Inflammatory macrophage treated with lipopolysaccharide for 1 hour (primary cell): ENCODE measurements at regions not wholly inside any gene's neighbourhood (a gene's known extent, or its start where the extent isn't known, plus 50 kb on each side); places are given as distances from the start of the nearest gene placed in this dataset.
"Not testable (repeated sequence)": the region's sequence is repeated elsewhere in the genome, so short reads cannot be mapped to it uniquely, and the experiment has no call there.

Experiments
- DNase-seq, 2 donors: peaks; one replicate each; pipeline ENCODE4 v3.0.0-alpha.2; 2020 to 2022

GRCh38 chr14:61602003-61602732 is 93.1 kb upstream of the HIF1A start:
- DNase-seq: peak; percentile 35 to 56

DNA sequence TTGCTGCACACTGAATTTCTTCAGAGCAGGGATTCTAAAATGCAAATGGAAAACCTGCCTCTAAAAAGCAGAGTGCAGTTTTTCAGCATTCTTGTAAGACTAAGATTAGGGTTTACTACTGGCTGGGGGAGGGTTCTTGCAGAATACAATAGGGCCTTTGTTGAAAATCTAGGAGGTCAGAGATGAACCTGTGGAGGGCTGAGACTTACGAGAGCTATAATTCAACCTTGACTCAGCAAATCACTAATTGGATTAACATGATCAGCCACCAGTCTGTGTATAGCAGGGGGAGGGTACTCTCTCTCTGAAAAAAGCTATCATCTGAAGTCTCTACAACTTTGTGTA is 92.6 kb upstream of the HIF1A start:
- no peak for DNase-seq

- peak; percentile 89 to 93 for DNase-seq
Measured at GRCh38 chr14:61603736-61604135, 91.6 kb upstream of the HIF1A start.

GRCh38 chr14:61607570-61608244 is 87.6 kb upstream of the HIF1A start:
- DNase-seq: no peak

DNA sequence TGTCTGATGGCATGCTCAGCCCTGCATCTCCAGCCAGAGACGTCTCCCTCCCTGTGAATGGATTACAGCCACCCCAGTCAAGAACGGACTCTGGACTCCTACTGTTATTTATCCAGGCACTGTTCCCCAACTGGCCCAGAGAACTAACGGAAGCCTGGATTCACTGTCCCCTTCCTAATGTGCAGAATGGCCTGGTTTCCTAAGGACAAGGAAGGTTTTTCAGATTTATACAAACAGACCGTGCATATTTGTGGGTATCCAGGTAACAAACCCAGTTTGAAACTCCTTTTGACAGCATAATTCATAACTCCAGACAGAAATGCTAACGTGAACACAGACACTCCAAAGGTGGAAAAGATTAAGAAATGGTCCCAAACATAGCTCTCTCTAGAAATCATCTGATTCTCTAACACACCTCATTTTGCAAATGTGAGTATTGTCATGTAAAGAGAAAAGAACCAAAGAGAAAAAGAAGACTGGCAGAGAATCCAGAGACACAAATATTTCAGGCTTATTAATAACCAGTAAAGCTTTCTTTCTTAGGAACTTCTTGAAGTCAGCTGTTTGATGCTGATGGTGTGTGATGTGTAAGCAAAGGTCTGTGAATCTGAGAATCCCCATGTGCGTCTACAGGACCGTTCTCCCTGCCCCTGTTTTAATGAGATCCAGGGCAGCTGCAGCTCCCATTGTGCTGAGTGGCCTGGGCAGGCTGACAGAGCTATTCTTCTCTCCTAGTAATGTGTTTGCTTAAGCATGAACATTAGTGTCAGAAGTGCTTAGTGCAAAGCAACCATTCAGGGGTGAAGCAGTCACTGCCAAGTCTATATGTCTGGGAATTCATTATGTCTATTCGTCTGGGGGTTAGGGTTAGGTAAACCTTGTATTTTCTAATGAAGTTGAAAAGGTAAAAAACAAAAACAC is 86.8 kb upstream of the HIF1A start:
- DNase-seq: no peak

DNA sequence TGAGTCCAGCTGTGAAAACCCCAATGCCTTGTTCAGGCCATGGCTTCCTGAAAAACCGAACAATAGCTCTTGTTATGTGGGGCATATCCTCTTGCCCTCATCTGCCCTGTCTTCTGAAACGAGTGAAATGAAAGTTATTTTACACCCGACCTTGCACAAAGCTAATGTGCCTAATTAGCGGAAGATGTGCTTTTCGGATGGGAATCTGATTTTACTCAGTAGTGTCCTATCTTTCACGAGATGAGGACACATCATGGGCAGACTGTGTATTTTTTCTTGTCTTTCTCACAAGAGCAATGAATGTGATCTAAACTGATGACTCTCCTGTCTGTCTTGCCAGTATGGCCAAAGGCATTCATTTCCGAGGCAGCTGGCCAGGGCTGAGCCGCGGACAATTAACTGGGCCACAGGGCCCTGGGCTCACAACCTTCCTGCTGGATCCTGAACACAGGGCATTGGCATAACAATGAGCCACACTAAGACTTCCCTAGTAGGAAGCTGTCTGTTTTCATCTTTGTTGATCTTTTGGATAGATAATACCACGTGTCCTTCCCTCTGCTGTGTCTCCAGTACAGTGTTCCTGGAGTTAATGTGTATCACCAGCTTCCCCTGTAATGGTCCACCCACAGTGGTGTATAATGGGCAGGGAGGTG is 86.0 kb upstream of the HIF1A start:
- DNase-seq: no peak

DNA sequence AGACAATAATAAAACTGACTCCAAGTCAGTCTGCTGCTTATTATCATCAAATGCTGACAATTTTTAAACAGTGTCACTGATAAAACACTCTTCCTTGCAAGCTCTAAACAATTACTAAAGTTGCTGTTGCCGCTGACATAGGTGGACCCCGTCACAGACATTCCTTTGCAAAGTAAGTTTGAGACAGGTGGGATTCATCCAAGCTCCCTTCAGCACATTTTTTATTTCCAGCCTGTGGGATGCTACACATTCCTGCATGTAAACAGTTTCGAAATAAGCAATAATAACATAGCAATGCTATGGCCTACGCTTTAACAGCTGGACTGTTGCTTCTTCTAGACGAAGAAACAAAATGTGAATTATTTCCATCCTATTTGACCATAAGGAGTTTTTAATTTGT is 85.4 kb upstream of the HIF1A start:
- no peak for DNase-seq

DNA sequence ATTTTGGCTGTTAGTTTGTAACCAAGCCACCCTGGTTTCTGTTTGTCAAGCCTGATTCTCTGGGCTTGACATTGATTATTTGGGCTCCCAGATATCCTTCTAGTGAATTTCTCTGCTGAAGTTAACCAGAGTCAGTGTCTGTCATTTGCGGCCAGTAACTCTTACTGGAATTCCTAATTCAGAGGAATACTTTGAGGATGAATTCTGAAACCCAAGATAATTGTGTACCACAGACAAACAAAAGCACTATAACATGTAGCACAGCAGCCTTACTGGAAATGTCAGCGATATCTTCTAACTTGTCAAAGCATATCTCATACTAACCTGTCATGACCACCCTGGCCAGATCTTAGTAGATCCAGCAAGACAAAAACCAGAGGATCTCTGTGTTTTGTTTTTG is 84.4 kb upstream of the HIF1A start:
- DNase-seq: no peak

DNA sequence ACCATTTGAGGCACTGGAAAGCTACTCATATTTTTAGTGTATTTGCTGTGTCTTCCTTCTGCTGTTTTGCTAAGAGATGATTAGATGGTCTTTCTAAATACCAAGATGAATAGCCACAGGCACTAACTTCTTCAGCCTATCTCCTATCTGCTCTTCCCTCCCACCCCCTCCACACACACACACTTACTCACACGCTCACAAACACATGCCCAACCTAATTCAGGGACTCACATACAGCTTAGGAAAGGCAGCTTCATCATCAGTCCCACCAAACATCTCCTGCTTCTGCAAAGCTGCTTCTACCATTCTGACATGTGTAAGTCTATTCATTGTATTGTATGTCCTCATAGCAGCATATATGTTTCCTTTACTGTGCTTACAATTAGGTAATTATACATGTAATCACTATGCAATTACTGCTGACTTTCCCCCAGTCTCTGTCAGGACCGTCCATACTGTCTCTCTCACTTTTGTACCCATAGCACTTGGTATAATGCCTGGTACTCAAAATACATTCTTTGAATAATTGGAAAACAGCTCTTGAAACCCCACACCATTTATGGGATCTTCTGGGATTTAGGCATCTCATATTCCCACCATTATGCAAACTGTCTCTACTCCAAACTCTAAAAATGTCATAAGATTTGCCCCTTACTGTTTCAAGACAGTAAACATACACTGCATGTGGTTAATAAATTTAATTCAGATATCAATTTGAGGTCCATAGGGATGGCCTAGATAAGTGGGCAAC is 83.3 kb upstream of the HIF1A start:
- DNase-seq: no peak

- DNase-seq: not testable (repeated sequence)
Measured at GRCh38 chr14:61613006-61613405, 82.3 kb upstream of the HIF1A start.

DNA sequence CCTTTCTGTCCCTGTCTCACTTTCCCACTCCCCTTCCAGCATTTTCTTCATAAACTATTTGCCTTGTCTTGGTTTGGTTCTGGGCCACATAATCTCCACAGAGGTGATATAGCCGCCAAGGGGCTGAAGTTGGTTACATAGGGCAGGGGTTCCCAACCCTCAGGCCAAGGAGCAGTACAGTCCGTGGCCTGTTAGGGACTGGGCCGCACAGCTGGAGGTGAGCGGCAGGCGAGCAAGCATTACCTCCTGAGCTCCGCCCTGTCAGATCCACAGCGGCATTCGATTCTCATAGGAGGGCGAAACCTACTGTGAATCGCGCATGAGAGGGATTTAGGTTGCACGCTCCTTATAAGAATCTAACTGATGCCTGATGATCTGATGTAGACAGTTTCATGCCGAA is 80.6 kb upstream of the HIF1A start:
- no peak for DNase-seq

DNA sequence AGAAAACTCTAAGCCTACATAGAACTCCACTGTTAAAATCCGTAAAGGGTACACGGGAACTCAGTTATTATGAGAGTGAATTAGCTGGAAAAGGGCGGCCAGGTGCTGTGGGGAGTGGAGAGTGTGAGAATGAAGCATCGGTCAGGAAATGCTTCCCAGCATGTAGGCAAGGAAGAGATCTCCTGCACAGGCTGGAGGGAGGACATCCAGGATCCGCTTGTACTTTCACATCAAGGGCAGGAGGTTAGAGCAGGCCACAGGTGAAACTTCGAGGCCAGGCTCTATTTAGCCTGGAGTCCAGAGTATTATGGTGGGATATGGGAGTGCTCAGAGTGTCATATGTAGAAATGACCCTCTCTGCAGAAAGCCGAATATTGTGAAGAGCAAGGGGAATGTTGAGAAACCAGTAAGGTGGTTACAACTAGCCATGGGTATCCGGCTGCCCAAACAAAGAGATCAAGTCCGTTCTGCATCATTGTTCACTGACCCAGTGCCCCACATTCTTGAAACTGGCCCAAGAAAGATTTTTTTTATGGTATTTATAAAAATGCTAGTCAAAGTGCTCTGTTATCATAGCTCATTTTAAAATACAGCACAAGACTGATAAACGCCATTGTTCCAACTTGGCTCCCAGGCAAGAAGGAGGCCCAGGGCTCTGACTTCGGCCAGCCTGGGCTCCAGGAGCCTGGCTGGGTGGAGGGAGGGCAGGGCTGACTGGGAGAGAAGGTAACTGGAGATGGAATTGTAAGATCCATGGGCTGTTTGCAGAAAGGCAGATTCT is 79.4 kb upstream of the HIF1A start:
- DNase-seq: no peak

GRCh38 chr14:61616524-61617185 is 78.7 kb upstream of the HIF1A start:
- no peak for DNase-seq

DNA sequence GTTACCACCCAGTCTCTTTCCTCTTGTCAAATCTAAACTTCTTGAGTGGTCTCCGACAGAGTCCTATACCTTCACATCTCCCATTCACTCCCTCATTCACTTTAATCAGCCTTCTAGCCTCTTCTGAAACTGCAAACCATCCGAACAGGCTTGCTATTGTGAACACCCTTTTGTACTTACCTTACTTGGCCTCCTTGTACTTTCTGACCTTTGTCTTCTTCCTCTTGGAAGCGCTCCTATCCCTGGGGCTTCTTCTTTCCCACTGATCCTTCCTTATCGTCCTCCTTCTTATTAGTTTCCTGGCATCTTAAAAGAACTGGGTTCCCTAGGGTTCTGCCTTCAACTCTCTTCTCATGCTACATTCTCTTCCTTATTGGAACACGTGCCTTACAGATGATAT is 76.9 kb upstream of the HIF1A start:
- DNase-seq: no peak

GRCh38 chr14:61619494-61619893 is 75.8 kb upstream of the HIF1A start:
- no peak for DNase-seq

DNA sequence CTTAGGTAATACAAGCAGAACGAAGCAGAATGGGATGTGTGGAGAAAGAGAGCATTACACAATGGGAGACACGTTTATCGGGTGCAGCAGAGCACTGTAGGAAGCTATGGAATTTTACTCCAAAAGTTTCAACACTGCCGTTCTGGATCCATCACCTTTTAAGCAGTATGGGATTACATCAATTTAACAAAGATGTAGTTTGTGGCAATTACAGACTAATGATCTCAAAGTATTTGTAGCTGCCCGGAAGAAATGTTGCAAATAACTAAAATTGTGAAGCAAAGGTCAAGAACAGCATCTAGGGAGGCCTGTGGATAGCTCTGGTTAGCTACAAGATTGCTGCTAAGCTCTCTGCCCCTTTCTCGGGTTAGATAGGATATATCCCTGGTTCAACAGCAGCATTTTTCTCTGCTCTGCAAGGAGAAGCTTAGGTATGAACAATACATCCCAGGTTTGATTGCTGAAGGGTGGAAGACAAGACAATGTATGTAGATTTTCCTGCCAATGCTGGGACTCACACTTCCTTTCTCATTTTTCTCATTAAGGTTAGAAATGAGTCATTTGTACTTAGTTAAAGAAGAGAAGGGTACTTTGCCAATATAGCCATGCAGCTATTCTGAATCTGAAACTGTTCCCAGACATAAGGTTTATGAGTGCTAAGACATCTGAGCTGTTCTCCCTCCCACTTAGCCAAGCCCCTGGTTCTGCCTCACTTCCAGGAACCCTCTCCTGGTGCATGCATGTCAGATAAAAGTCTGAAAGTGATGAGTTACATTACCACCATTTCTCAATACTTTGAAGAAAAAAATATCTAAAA is 75.0 kb upstream of the HIF1A start:
- no peak for DNase-seq

DNA sequence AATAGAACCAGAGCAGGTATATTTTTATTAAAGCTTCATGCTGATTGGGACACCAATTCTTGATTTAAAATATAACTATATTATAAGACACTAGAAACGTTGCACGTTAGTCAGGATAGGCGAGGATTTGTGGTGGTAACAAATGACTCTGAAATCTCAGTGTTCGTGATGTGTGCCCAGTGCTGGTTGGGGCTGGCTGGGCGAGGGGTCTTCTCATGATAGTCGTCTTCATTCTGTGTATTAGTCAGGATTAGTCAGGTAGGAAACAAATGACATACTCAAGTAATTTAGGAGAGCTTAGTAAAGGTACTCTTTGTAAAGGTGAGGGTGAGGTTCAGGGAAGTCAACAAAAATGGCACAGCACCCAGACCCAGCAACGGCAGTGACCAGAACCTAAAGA is 73.9 kb upstream of the HIF1A start:
- no peak for DNase-seq

DNA sequence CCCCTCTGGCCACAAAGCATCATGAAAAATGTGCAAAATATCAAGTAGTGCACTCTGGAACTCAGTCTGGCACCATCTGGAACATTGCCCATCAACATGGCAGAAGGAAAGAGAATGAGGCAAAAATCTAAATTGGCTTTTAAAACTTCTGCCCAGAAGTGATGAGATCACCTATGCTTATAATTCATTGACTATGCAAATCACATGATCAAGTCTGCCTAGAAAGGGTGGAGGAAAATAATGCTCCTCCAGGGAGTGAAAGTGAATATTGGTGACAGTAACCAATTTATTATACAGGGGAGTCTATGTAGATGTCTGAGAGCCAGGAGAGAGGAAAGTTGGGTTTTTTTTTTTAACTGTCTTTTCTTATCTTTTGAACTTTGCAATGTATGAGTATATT is 73.3 kb upstream of the HIF1A start:
- DNase-seq: no peak

- DNase-seq: no peak
Measured at GRCh38 chr14:61623927-61624326, 71.4 kb upstream of the HIF1A start.

DNA sequence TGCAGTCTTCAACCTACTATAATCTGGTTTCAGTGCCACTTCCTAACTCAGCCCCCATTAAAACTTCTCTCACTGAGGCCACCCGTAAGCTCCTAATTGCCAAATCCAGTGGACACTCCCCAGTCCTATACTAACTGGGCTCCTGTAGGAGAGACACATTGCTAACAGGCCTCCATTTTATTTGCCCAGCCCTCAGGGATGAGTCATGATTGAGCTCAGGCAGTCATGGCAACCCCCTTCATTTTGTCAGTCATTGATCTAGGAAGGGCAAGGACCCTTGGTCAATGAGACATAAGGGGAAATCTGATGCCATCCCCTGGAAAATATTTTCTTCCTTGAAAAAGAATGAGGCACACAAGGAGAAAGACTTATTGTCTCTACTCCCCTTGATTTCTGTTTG is 70.1 kb upstream of the HIF1A start:
- DNase-seq: peak in 1 of 2 donors; percentile 37
